HG02642 (cell line): ENCODE measurements at regions not wholly inside any gene's neighbourhood (a gene's known extent, or its start where the extent isn't known, plus 50 kb on each side); places are given as distances from the start of the nearest gene placed in this dataset.
"Not testable (repeated sequence)": the region's sequence is repeated elsewhere in the genome, so short reads cannot be mapped to it uniquely, and the experiment has no call there.

Source experiments
- ATAC-seq: cut with Tn5 transposase; IDR thresholded peaks from one replicate; pipeline ENCODE4 v1.9.1; 2021; ENCODE audit warnings: mild to moderate bottlenecking; ENCODE audit not compliant: unreplicated experiment, poor library complexity

- ATAC-seq = no peak
These were observed 118.3 kb upstream of the NETO1 start for GRCh38 chr18:72986103-72986502.

DNA sequence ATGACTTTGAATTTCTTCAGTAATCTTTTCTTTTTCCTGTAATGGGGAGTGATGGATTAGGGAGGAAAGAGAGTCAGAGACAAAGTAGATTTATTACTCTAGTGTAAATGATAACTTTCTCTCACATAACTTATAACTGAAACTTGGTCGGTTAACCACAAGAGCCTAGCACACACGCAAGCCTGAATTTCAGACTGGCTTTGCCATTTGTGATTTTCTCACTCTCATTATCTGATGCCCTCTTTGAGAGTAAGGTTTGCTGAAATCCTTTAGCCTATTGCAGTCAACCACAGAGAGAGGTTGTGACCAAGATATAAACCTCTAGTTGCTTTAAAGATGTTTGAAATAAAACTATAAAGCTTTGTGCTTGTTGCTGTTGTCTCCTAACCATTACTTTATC lies 117.9 kb upstream of the NETO1 start:
- no peak for ATAC-seq

DNA sequence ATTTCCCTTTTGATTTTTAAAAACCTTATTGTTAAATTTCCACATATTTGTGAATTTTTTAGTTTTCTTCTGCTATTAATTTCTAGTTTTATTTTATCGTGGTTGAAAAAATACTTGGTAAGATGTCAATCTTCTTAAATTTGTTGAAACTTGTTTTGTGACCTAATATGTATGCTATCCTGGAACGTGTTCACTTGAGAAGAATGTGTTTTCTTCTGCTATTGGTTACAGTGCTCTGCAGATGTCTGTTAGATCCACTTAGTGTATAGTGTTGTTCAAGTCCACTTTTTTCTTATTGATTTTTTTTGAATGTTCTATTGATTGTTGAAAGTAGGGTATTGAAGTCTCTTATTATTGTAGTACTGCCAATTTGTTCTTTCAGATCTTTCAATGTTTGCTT lies 116.5 kb upstream of the NETO1 start:
- no peak for ATAC-seq

GRCh38 chr18:72973841-72974240 lies 106.1 kb upstream of the NETO1 start:
- no peak for ATAC-seq

DNA sequence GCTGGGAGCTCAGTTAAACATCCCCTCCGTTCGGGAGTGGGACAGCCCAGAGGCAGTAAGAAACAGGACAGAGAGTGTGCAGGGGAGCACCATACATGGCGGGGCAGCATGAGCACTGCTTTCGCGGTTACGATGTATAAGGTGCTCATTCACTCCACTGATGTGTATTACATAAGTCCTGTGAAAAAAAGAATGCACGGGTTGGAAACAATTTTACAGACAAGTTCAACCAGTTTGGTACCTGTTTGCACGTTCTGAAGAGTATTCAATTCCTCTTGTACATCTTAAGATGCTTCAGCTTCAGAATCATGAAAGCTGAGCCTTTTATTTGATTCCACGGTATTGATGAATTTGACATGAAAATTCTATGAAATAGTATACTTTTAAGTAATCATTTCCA lies 97.8 kb upstream of the NETO1 start:
- ATAC-seq = no peak

- ATAC-seq = not testable (repeated sequence)
These were observed 90.4 kb upstream of the NETO1 start for GRCh38 chr18:72958195-72958594.

GRCh38 chr18:72948439-72948838 lies 80.7 kb upstream of the NETO1 start:
- ATAC-seq = no peak

GRCh38 chr18:72942766-72943165 lies 75.0 kb upstream of the NETO1 start:
- ATAC-seq = no peak

- ATAC-seq = no peak
These were observed 73.2 kb upstream of the NETO1 start for GRCh38 chr18:72940986-72941385.

- no peak for ATAC-seq
These were observed 72.7 kb upstream of the NETO1 start for GRCh38 chr18:72940509-72940908.

GRCh38 chr18:72935744-72936143 lies 68.0 kb upstream of the NETO1 start:
- ATAC-seq = no peak

DNA sequence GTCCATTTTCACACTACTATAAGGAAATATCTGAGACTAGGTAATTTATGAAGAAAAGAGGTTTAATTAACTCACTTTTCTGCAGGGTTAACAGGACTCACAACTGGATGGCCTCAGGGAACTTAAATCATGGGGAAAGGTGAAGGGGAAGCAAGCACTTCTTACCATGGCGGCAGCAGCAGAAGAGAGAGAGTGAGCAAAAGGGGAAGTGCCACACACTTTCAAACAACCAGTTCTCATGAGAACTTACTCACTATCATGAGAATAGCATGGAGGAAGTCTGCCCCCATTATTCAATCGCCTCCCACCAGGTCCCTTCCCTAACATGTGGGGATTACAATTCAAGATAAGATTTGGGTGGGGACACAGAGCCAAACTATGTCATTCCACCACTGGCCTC lies 55.1 kb upstream of the NETO1 start:
- no peak for ATAC-seq
